HEK293 (cell line): ENCODE measurements at regions not wholly inside any gene's neighbourhood (a gene's known extent, or its start where the extent isn't known, plus 50 kb on each side); places are given as distances from the start of the nearest gene placed in this dataset.

ENCODE experiments used
- CTCF ChIA-PET: fragments of 350-600 bp; formaldehyde crosslinking; extraction: SDS; loops from one replicate; lab custom pipeline; 2021; ENCODE audit warnings: antibody characterized with exemption; lab: Yijun Ruan, JAX
- POLR2A ChIA-PET: fragments of 300-600 bp; formaldehyde crosslinking; extraction: SDS; loops from one replicate; lab custom pipeline; 2020; ENCODE audit warnings: antibody characterized with exemption, inconsistent platforms; lab: Yijun Ruan, JAX
- H3K27ac ChIP-seq: fragments of 200-500 bp; sonication (Bioruptor generic); 2 replicates; pipeline ENCODE4 v1.5.1; 2014; ENCODE audit warnings: low read depth, low read length, control low read depth, inconsistent platforms; ENCODE audit errors: extremely low read depth
- H3K36me3 ChIP-seq, 2 experiments: fragments of 200-500 bp in 1 of 2; sonication (Bioruptor generic) in 1 of 2; 1 replicate in 1 of 2; 2 replicates in 1 of 2; pipeline ENCODE4 v1.5.1; 2014 to 2017; ENCODE audit warnings: inconsistent platforms in 2 of 2, low read length in 2 of 2; ENCODE audit not compliant: control insufficient read depth in 2 of 2, insufficient read depth in 1 of 2
- H3K4me1 ChIP-seq: fragments of 200-500 bp; sonication (Bioruptor generic); 2 replicates; pipeline ENCODE4 v1.5.1; 2014; ENCODE audit warnings: mild to moderate bottlenecking, low read length, inconsistent platforms; ENCODE audit not compliant: control insufficient read depth, insufficient read depth
- H3K4me3 ChIP-seq: 2 replicates; pipeline ENCODE4 v1.5.1; 2011; ENCODE audit warnings: low read depth, mild to moderate bottlenecking, control low read depth, low read length, moderate library complexity
- H3K9me3 ChIP-seq: fragments of 200-500 bp; sonication (Bioruptor generic); 2 replicates; pipeline ENCODE4 v1.5.1; 2014; ENCODE audit warnings: low read depth, low read length, inconsistent platforms; ENCODE audit not compliant: control insufficient read depth, insufficient read depth
- AEBP2 ChIP-seq: fragments of 450-650 bp; formaldehyde crosslinking; IDR thresholded peaks from 2 replicates; pipeline ENCODE4 v1.5.1; 2016; ENCODE audit warnings: missing biosample characterization, missing genetic modification characterization, borderline replicate concordance
- BCL11A ChIP-seq: fragments of 450-650 bp; formaldehyde crosslinking; IDR thresholded peaks from 2 replicates; pipeline ENCODE4 v1.5.1; 2016; ENCODE audit warnings: low read depth, missing biosample characterization, missing genetic modification characterization
- BCL6B ChIP-seq: fragments of 450-650 bp; formaldehyde crosslinking; IDR thresholded peaks from 2 replicates; pipeline ENCODE4 v1.5.1; 2017; ENCODE audit warnings: missing biosample characterization, missing genetic modification characterization
- GLI2 ChIP-seq: fragments of 450-650 bp; formaldehyde crosslinking; IDR thresholded peaks from 2 replicates; pipeline ENCODE4; 2017; ENCODE audit warnings: missing biosample characterization, missing genetic modification characterization, low read depth, borderline replicate concordance
- GLI4 ChIP-seq: fragments of 450-650 bp; formaldehyde crosslinking; IDR thresholded peaks from 2 replicates; pipeline ENCODE4 v1.5.1; 2016; ENCODE audit warnings: missing biosample characterization, missing genetic modification characterization
- PRDM2 ChIP-seq: fragments of 450-650 bp; formaldehyde crosslinking; IDR thresholded peaks from 2 replicates; pipeline ENCODE4 v1.5.1; 2016; ENCODE audit warnings: missing biosample characterization, missing genetic modification characterization, borderline replicate concordance
- REPIN1 ChIP-seq: fragments of 450-650 bp; formaldehyde crosslinking; IDR thresholded peaks from 2 replicates; pipeline ENCODE4 v1.5.1; 2017; ENCODE audit warnings: missing biosample characterization, missing genetic modification characterization, low read depth
- WT1 ChIP-seq: fragments of 450-650 bp; formaldehyde crosslinking; IDR thresholded peaks from 2 replicates; pipeline ENCODE4 v1.5.1; 2016; ENCODE audit warnings: missing biosample characterization, missing genetic modification characterization
- ZBTB7A ChIP-seq: fragments of 450-650 bp; formaldehyde crosslinking; IDR thresholded peaks from 2 replicates; pipeline ENCODE4 v1.5.1; 2016; ENCODE audit warnings: low read depth, missing biosample characterization, missing genetic modification characterization
- ZEB2 ChIP-seq: fragments of 450-650 bp; formaldehyde crosslinking; IDR thresholded peaks from 2 replicates; pipeline ENCODE4 v1.5.1; 2016; ENCODE audit warnings: missing biosample characterization, missing genetic modification characterization
- ZNF146 ChIP-seq: fragments of 450-650 bp; formaldehyde crosslinking; IDR thresholded peaks from 2 replicates; pipeline ENCODE4 v1.5.1; 2016; ENCODE audit warnings: missing biosample characterization, missing genetic modification characterization
- ZNF169 ChIP-seq: fragments of 450-650 bp; formaldehyde crosslinking; IDR thresholded peaks from 2 replicates; pipeline ENCODE4 v1.5.1; 2016; ENCODE audit warnings: missing biosample characterization, missing genetic modification characterization
- ZNF19 ChIP-seq: fragments of 450-650 bp; formaldehyde crosslinking; IDR thresholded peaks from 2 replicates; pipeline ENCODE4; 2016; ENCODE audit warnings: missing biosample characterization, missing genetic modification characterization, low read depth
- ZNF221 ChIP-seq: fragments of 450-650 bp; formaldehyde crosslinking; IDR thresholded peaks from 2 replicates; pipeline ENCODE4 v1.5.1; 2017; ENCODE audit warnings: missing biosample characterization, missing genetic modification characterization, borderline replicate concordance
- ZNF362 ChIP-seq: fragments of 450-650 bp; formaldehyde crosslinking; IDR thresholded peaks from 2 replicates; pipeline ENCODE4 v1.5.1; 2016; ENCODE audit warnings: missing biosample characterization, missing genetic modification characterization
- ZNF391 ChIP-seq: fragments of 450-650 bp; formaldehyde crosslinking; IDR thresholded peaks from 2 replicates; pipeline ENCODE4 v1.5.1; 2016; ENCODE audit warnings: low read depth, missing biosample characterization, missing genetic modification characterization, borderline replicate concordance
- ZNF488 ChIP-seq: fragments of 450-650 bp; formaldehyde crosslinking; IDR thresholded peaks from 2 replicates; pipeline ENCODE4 v1.5.1; 2016; ENCODE audit warnings: missing biosample characterization, missing genetic modification characterization
- ZNF555 ChIP-seq: fragments of 450-650 bp; formaldehyde crosslinking; conservative IDR thresholded peaks from 2 replicates; pipeline ENCODE4 v1.5.1; 2017; ENCODE audit warnings: missing biosample characterization, mild to moderate bottlenecking, missing genetic modification characterization, inconsistent platforms
- ZNF610 ChIP-seq: fragments of 450-650 bp; formaldehyde crosslinking; IDR thresholded peaks from 2 replicates; pipeline ENCODE4 v1.5.1; 2016; ENCODE audit warnings: missing biosample characterization, missing genetic modification characterization, borderline replicate concordance
- ZNF621 ChIP-seq: fragments of 450-650 bp; formaldehyde crosslinking; IDR thresholded peaks from 2 replicates; pipeline ENCODE4 v1.5.1; 2017; ENCODE audit warnings: missing biosample characterization, missing genetic modification characterization
- ZNF623 ChIP-seq: fragments of 450-650 bp; formaldehyde crosslinking; IDR thresholded peaks from 2 replicates; pipeline ENCODE4 v1.5.1; 2016; ENCODE audit warnings: missing biosample characterization, missing genetic modification characterization
- ZNF660 ChIP-seq: fragments of 450-650 bp; IDR thresholded peaks from 2 replicates; pipeline ENCODE4 v1.5.1; 2018; ENCODE audit warnings: missing biosample characterization, mild to moderate bottlenecking, missing genetic modification characterization
- ZNF747 ChIP-seq: fragments of 450-650 bp; formaldehyde crosslinking; IDR thresholded peaks from 2 replicates; pipeline ENCODE4 v1.5.1; 2016; ENCODE audit warnings: missing biosample characterization, missing genetic modification characterization
- ZNF830 ChIP-seq: fragments of 450-650 bp; IDR thresholded peaks from 2 replicates; pipeline ENCODE4 v1.5.0; 2018; ENCODE audit warnings: missing biosample characterization, missing genetic modification characterization, low read depth, mild to moderate bottlenecking, moderate library complexity
- ZNF837 ChIP-seq: fragments of 450-650 bp; formaldehyde crosslinking; IDR thresholded peaks from 2 replicates; pipeline ENCODE4 v1.5.1; 2016; ENCODE audit warnings: missing biosample characterization, missing genetic modification characterization

- no peak overlapping the region for H3K4me3 ChIP-seq
- H3K36me3 ChIP-seq = no peaks in the 10 kb centered on the region
- H3K27ac ChIP-seq = no peak overlapping the region
- H3K9me3 ChIP-seq = no peaks in the 10 kb centered on the region
- ChIA-PET POLR2A (no interaction called here), CTCF (interaction anchor here (3.0 kb wide), 1 partner anchor 8 kb away, joined by 11 read pairs; no protein-coding TSS in a partner anchor)
- TF ChIP-seq ZNF555 (tag by site-specific recombination) (no peak), ZNF221 (tag by site-specific recombination) (no peak), ZNF146 (tag by site-specific recombination) (no peak), ZNF169 (tag by site-specific recombination) (no peak), WT1 (tag by site-specific recombination) (no peak), GLI2 (tag by site-specific recombination) (no peak), GLI4 (tag by site-specific recombination) (no peak), ZNF610 (tag by site-specific recombination) (no peak), ZNF830 (tag by site-specific recombination) (no peak), ZNF19 (no peak)
- no peaks in the 10 kb centered on the region for H3K4me1 ChIP-seq
These were observed 408.0 kb downstream of the TMEM182 start for GRCh38 chr2:103169861-103170260.

DNA sequence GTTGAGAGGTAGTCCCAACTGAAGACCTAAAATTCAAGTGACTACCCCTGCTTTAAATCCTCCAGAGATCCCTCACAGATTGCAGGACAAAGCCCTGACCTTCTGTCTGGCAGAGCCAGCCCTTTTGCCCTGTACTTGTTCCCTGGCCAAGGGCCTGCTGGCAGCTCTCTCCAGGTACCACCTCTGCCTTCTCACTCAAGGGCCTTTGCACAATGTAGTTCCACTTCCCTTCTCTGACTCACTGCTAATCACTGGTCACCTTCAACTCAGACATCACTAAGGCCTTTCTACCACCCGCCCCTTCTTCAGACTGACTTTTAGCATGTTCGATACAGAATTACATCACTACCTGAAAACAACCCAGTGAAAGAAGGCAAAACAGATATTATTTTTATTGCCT is 411.0 kb downstream of the TMEM182 start:
- POLR2A ChIA-PET = no interaction called here
- Histone ChIP-seq H3K4me3 (no peak overlapping the region), H3K9me3 (no peaks in the 10 kb centered on the region), H3K36me3 (no peaks in the 10 kb centered on the region), H3K27ac (no peak overlapping the region), H3K4me1 (no peaks in the 10 kb centered on the region)
- CTCF ChIA-PET = no interaction called here
- no peak for TF ChIP-seq AEBP2 (tag by site-specific recombination)
- no peak for TF ChIP-seq ZNF362 (tag by site-specific recombination)
- no peak for TF ChIP-seq ZNF488 (tag by site-specific recombination)
- no peak for TF ChIP-seq ZBTB7A (tag by site-specific recombination)
- no peak for TF ChIP-seq PRDM2 (tag by site-specific recombination)
- TF ChIP-seq ZNF391 (tag by site-specific recombination) = no peak
- TF ChIP-seq BCL6B (tag by site-specific recombination) = no peak
- TF ChIP-seq ZNF621 = no peak
- TF ChIP-seq ZNF623 (tag by site-specific recombination) = no peak
- TF ChIP-seq BCL11A (tag by site-specific recombination) = no peak
- no peak for TF ChIP-seq ZNF837 (tag by site-specific recombination)
- TF ChIP-seq ZNF747 = no peak
- TF ChIP-seq ZNF660 = no peak
- no peak for TF ChIP-seq ZEB2
- TF ChIP-seq REPIN1 = no peak
